Activated CD8-positive, alpha-beta T cell treated with anti-CD3 and anti-CD28 coated beads, Interleukin-2, amount 10 ng/mL, durations not matched to agents 7 days and 5 days (primary cell): ENCODE measurements at regions not wholly inside any gene's neighbourhood (a gene's known extent, or its start where the extent isn't known, plus 50 kb on each side); places are given as distances from the start of the nearest gene placed in this dataset.

Source experiments
- ATAC-seq: fragments of 150-1000 bp; cut with Tn5 transposase; one replicate; pipeline ENCODE4 v1.10.0; 2021; ENCODE audit warnings: moderate library complexity
- CTCF ChIA-PET: fragments of 350-600 bp; sonication (Branson Sonifier 250); formaldehyde crosslinking; loops from one replicate; lab custom pipeline; 2021; ENCODE audit warnings: antibody characterized with exemption; lab: Charles Lee
- POLR2A ChIA-PET: fragments of 350-600 bp; sonication (Branson Sonifier 250); formaldehyde crosslinking; loops from one replicate; lab custom pipeline; 2021; ENCODE audit warnings: antibody characterized with exemption; lab: Charles Lee
- DNase-seq: peaks from one replicate; pipeline ENCODE4 v3.0.0-alpha.2; 2020
- H3K27ac Mint-ChIP-seq: one replicate; pipeline ENCODE4 v1.8.0; 2021; ENCODE audit warnings: mild to moderate bottlenecking, mixed read lengths
- H3K27me3 Mint-ChIP-seq: one replicate; pipeline ENCODE4 v1.8.0; 2021; ENCODE audit warnings: low read depth, mixed read lengths
- H3K36me3 Mint-ChIP-seq: one replicate; pipeline ENCODE4 v1.8.0; 2021; ENCODE audit warnings: low read depth, mixed read lengths
- H3K4me1 Mint-ChIP-seq: one replicate; pipeline ENCODE4 v1.8.0; 2021; ENCODE audit warnings: low read depth, mixed read lengths
- H3K4me3 Mint-ChIP-seq: one replicate; pipeline ENCODE4 v1.8.0; 2021; ENCODE audit warnings: mild to moderate bottlenecking, mixed read lengths
- H3K9me3 Mint-ChIP-seq: one replicate; pipeline ENCODE4 v1.8.0; 2022; ENCODE audit warnings: mixed read lengths; ENCODE audit not compliant: insufficient read depth

GRCh38 chr1:118243269-118243668 is 58.2 kb upstream of the SPAG17 start:
- no peaks in the 10 kb centered on the region for H3K27me3 Mint-ChIP-seq
- ChIA-PET POLR2A (no interaction called here), CTCF (no interaction called here)
- no peak overlapping the region for H3K27ac Mint-ChIP-seq
- H3K4me1 Mint-ChIP-seq: no peaks in the 10 kb centered on the region
- no peak overlapping the region for H3K4me3 Mint-ChIP-seq
- H3K9me3 Mint-ChIP-seq: peaks cover 3% of the 10 kb centered on the region
- DNase-seq: no peak
- no peaks in the 10 kb centered on the region for H3K36me3 Mint-ChIP-seq
- ATAC-seq: no peak
